GM13977 (cell line): ENCODE measurements at regions not wholly inside any gene's neighbourhood (a gene's known extent, or its start where the extent isn't known, plus 50 kb on each side); places are given as distances from the start of the nearest gene placed in this dataset.

Experiments used
- DNase-seq: peaks from one replicate; pipeline ENCODE4 v3.0.0; 2012; ENCODE audit warnings: low spot score
- CTCF ChIP-seq: IDR thresholded peaks from 2 replicates; pipeline ENCODE4 v1.5.1; 2012; ENCODE audit warnings: mild to moderate bottlenecking, control low read depth; ENCODE audit not compliant: insufficient read depth; ENCODE audit errors: extremely low read depth, missing control alignments
- in situ Hi-C: fragments of 300-500 bp; cut with MboI; formaldehyde crosslinking; loops from one replicate; pipeline ENCODE4 v1.12.0; 2022; ENCODE audit warnings: low sequenced_read_pairs, low pct_unique_long_range_greater_than_20kb, mixed read lengths, inconsistent platforms; ENCODE audit not compliant: unreplicated experiment

GRCh38 chr7:96784597-96784996, 75.0 kb upstream of the SEM1 start:
- no peak for TF ChIP-seq CTCF
- no peak for DNase-seq
- in situ Hi-C loops: no loop called here

- TF ChIP-seq CTCF: no peak
- no peak for DNase-seq
- in situ Hi-C loops: no loop called here
These were observed 76.8 kb upstream of the SEM1 start for GRCh38 chr7:96786261-96786997.

GRCh38 chr7:96786998-96787395, 77.4 kb upstream of the SEM1 start:
- TF ChIP-seq CTCF: no peak
- no peak for DNase-seq
- in situ Hi-C loops: no loop called here

GRCh38 chr7:96789914-96790313, 80.3 kb upstream of the SEM1 start:
- DNase-seq: no peak
- in situ Hi-C loops: no loop called here
- no peak for TF ChIP-seq CTCF

GRCh38 chr7:96792115-96792514, 82.5 kb upstream of the SEM1 start:
- in situ Hi-C loops: no loop called here
- no peak for TF ChIP-seq CTCF
- DNase-seq: no peak

GRCh38 chr7:96794063-96794462, 84.4 kb upstream of the SEM1 start:
- TF ChIP-seq CTCF: no peak
- in situ Hi-C loops: no loop called here
- no peak for DNase-seq
